ENCODE measurements at regions not wholly inside any gene's neighbourhood (a gene's known extent, or its start where the extent isn't known, plus 50 kb on each side); places are given as distances from the start of the nearest gene placed in this dataset.
"Not testable (repeated sequence)": the region's sequence is repeated elsewhere in the genome, so short reads cannot be mapped to it uniquely, and the experiment has no call there.

DNA sequence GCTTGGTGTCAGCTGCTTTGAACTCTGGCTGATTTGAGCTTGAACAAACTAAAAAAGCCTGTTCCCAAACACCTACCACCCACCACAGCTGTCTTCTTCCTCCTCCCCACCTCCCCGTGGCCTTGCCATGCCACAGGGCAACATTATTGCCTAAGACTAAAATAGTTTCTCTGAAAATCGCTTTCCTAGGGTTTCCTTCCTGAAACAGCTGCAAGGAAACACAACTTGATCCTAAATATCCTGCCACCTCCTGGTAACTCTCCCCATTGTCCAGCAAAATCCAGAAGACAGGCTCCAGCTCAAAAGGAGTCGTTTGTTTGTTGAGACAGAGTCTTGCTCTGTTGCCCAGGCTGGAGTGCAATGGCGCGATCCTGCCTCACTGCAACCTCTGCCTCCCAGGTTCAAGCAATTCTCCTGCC, 193.9 kb upstream of the TPM1 start:
- no peak for DNase-seq

DNA sequence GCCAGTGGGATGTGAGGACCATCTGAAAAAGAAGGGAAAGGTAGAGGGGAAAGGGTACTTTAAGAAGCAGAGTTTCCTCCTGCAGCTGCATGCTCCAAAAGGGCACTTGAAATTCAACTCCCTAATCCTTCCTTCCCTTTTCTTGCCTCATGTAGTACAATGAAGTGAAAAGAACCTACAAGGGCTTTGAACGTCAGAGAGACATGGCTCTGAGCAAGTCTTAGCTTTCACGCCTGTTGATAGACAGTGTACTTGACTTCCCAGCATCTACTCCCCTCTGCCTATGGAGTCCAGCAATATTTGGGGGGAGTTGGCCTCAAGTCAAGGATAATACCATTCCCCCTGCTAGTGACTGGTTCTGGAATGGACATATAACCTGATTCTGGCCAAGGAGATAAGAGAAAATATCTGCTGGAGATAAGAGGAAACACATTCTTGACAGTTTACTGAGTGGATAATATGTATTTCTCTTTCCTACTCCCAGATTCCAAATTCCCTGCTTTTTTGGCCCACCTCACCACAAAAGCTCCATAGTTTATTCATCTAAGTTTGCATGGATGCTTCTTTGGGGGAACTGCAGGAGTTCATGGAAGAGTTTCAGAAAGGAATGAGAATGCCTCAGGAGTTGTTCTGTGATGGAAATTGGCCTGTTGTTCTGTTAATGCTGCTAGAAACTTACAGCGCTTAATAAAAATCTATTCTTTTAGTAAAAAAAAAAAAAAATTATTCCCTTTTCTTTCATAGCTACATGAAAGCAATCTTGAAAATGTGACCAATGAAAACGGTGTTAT, 193.0 kb upstream of the TPM1 start:
- DNase-seq, result no peak

DNA sequence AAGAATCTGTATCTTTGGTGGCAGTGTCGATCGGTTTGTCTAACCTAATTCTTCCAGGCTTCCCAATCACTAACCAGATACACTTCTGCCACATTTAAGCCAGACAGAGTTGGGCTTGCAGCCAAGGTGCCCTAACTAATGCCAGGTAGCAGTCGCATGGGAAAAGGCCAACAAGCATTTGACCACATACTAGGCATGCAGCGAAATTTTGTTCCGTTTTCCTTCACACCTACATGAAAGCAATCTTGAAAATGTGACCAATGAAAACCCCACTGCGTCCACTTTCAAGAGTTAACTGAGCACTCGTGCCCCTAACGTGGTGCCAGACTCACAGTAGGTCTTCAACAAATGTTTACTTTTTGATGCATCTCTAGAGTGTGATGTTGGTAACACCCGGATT, 192.2 kb upstream of the TPM1 start:
- no peak for DNase-seq

DNA sequence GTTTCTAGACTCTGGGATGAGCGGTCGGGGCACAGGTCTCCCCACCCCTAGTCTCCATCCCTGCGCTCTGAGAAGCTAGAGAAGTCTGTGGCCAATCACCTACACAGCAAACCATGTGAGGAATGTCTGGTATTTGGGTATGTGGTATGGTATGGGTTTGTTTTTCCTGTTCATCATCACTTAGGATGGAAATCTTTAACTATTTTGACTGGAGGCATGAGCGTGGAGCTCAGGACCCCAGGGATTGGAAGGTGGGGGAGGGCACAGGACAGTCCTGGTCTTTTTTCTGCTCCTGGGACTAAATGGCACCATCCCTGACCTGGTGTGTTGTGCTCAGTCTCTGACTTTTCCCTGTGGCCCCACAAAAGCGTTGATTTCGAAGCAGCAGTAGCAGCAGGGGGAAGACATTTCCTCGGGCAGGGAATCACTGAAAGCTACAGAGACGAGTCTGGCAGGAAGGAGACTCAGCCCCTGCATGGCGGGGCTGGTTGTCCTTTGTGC, 191.7 kb upstream of the TPM1 start:
- DNase-seq, result no peak

DNA sequence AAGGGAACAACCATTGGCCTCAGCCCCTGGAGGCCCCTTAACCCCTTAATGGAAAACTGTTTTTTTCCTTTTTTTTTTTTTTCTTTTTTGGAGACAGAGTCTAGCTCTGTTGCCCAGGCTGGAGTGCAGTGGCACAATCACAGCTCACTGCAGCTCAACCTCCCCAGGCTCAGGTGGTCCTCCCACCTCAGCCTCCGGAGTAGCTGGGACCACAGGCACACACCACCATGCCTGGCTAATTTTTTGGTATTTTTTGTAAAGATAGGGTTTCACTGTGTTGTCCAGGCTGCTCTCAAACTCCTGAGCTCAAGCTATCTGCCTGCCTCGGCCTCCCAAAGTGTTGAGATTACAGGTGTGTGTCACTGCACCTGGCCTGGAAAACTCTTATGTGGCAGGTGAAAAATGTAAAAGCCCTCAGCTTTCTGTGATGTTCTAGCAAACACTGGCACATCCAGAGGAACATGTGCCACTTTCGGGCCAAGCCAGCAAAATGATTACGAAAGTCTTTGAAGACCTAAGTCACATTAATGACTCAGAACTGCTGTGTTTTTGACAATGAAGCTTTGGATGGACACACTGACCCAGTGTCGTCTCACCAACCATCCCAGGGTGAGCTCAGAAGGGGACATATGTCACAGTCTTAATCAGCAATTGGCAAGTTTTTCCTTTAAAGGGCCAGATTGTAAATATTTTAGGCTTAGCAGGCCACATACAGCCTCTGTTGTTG, 189.3 kb upstream of the TPM1 start:
- no peak for DNase-seq

DNA sequence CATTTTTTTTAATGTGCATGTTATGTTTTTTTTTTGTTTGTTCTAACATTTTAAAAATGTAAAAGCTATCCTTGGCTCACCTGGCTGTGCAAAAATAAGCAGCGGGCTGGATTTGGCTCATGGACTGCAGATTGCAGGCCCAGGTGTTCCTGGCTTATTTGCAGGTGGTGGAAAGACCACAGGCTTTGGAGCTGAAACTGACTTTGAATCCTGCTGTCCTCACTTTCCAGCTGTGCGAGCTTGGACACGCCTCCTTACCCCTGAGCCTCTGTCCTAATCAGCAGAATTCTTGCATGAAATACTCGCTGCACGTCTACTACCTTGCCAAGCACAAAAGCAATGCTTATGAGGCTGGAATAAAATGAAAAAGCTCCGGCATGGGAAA, 188.7 kb upstream of the TPM1 start:
- no peak for DNase-seq

DNA sequence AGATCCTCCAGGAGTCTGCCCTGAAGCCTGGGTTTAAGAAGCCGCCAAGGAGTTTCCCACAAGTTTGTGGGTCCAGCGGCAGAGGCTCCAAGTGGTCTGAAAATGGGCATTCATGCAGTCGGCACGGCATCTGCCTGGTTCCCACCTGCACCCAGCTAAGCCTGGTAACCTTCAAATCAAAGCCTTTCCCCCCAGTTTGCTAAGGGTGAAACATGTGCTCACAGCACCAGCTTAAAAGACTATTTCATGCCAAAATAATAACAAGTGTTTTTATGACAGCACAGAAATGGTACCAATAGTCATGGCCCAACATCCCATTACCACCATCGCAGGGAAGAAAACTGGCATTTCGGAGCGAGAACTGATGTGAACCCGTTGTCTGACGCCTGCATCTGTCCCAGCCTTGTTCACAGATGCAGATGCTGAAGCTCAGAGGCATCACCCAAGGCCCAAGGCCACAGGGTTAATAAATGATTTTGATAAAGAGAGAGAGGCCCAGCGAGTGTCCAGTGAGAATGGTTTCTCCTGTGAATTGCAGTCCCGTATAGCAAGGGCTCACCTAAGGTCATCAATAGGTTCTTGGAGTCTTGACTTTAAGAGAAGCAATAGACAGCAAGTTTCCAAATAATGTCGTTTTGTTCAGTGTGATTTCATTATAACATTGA, 188.0 kb upstream of the TPM1 start:
- DNase-seq, result no peak

DNA sequence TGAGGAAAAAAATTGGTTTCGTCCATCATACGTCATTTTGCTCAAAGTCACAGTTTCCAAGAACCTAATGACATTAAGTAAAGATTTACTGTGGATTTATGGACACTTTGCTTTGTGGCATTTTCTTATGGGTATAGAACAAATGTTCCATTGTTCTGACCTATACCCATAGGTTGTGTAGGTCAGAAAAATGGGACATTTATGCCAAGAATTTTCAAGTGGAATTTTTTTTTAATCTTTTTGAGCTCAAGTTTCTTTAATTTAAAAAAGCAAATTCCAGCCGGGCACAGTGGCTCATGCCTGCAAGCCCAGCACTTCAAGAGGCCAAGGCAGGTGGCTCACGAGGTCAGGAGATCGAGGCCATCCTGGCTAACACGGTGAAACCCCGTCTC, 187.5 kb upstream of the TPM1 start:
- DNase-seq, result no peak

DNA sequence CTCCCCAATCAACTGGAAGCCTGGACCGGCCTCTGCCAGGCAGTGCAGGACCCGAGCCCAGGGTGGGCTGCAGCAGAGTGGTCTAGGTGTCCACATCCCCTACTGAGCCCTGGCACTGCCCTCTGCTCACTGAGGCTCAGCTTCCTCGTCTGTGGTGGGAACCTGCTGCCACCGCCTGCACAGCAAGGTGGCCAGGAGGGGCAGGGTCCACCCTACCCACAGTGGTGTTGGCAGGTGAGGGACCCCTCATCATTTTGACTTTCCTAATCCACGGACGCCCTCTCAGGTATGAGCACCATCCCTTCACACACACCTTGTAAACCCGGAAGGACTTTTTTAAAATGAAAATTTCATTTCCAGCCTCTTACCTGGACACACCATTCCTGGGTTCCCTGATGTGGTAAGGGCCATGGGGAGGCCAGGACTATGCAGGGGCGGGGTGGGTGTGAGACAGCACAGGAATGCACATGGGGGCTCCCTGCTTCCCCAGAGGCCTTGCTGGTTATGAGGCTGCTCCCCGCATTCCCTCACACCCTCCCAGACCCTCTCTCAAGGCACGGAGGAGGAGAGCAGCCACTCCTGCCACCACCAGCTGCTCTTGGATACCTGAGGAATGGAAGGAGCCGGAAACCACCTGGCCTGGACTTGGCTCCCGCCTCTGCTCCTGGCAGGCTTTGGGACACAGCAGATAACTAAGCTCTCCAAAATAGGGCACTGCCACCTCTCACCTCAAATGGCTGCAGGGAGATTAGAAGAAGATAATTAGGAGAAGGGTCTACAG, 185.9 kb upstream of the TPM1 start:
- DNase-seq, result no peak

DNA sequence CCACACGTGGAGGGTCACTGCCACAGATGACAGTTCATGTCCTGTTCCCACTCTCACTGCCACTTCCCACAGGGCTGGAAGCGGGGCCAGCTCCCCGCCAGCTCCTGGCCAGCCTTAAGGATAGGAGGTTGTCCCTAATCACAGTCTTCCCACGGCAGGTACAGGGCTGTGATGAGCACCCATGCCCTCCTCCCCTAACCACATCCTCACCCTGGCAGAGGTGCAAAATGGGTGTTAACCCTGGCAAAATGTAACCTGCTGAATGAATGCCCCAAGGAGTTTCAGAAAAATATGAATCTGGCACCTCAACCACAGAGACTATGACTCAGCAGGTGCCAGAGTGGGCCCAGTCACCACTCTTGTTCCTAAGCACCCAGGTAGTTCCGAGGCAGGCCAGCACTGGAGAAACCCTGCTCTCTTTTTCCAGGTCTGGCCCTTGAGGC, 185.1 kb upstream of the TPM1 start:
- no peak for DNase-seq

DNA sequence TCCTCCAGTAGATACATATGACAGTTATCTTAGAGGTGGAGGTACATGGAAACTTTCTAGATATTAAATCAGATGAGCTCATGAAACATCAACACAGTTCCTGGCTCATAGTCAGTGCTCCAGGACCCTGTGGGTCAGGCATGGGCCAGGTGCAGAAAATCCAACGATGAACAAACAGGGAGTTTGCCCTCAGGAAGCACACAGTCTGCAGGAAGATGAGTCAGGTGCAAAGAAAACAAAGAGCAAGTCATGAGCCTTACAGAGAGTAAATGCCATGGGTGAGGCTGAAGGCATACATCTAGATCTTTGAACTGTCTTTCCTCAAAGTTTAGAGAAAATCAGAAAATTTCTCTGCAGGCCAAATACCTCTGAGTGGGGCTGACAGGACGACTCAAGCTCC, 184.2 kb upstream of the TPM1 start:
- DNase-seq, result no peak

DNA sequence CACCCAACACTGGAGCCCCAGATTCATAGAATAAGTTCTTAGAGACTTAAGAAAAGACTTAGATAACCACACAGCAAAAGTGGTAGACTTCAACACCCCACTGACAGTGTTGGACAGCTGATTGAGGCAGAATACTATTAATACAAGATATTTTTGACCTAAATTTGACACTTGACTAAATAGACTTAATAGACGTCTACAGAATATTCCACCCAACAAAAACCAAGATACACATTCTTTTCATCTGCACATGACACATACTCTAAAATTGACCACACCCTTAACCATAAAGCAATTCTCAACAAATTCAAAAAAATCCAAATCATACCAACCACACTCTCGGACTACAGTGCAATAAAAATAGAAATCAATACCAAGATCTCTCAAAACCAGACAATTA, 179.8 kb upstream of the TPM1 start:
- DNase-seq, result no peak

DNA sequence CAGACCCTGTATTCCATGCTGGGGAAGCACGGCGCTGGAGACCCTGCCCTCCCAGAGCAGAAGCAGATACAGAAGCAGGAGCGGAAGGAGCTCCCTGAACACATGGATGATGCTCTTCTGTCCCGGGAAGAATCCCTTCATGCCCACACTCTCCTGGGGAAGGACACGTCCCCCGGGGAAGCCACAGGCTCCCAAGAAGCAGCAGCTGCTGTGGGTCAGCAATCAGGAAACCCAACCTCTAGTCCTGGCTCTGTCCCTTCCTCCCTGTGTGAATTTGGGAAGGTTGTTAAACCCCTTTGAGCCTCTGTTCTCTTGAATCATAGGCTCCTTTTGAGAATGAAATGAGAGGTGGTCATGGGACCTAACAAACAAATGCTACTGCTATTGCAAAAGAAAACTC, 176.2 kb upstream of the TPM1 start:
- DNase-seq, result no peak

DNA sequence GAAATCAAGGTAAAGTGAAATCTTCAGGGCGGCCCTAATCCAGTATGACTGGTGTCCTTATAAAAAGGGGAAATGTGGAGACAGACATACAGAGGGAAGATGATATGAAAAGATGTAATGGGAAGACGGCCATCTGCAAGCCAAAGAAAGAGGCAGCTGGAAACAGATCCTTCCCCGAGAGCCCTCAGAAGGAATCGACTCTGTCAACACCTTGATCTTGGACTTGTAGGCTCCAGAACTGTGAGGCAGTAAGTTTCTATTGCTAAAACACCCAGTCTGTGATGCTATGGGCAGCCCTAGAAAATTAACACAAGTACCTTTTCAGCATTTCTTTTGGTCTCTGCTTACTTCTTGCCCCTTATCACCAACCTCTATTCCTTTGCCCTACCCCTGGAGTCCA, 174.7 kb upstream of the TPM1 start:
- DNase-seq, result no peak

DNA sequence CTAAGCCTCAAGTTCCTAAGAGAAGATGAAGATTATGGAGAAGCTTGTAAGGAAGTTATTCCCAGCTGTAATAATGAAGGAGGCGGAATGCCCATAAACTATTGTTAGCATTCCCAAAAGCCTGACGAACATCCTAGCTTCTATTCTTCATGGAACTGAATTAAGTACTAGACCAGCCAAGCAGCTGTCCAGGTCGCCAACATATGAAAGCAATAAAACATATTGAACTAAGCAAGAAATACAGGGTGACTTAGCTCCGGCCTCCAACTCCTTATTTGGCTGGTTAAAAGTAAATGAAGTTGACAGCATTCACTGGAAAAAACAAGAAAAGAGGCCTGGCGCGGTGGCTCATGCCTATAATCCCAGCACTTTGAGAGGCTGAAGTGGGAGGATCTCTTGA, 174.0 kb upstream of the TPM1 start:
- DNase-seq, result no peak

DNA sequence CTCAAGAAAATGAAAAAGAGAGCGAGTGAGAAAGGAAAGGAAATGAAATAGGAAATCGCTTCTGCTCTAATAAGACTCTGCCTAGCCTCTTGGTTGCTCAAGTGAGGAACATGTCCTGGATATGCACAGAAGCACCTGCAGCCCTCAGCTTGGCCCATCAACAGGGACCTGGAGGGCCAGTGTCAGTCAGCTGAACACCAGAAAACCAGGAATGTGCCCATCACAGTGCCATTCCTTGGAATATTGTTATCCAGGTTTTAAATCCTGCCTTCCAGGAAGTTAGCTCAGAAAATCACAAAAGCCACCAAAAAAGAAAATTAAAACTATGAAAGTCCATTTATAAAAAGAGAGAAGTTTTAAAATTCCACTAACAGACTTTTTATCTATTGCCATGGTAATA, 173.4 kb upstream of the TPM1 start:
- no peak for DNase-seq

DNA sequence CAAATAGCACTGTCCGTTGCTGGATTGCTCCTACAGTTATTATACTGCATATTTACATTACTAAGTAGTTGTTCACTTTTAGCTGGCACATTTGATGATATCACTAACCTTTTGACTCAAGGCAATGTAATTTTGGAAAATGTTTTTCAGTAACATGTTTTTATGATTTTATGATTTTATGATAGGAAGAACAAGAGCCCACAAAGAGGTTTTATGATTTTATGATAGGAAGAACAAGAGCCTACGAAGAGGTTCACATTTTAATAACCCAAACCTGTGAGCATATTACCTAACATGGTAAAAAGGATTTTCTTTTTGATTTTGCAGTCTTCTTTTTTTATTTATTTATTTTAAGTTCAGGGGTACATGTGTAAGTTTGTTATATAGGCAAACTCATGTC, 172.3 kb upstream of the TPM1 start:
- no peak for DNase-seq

DNA sequence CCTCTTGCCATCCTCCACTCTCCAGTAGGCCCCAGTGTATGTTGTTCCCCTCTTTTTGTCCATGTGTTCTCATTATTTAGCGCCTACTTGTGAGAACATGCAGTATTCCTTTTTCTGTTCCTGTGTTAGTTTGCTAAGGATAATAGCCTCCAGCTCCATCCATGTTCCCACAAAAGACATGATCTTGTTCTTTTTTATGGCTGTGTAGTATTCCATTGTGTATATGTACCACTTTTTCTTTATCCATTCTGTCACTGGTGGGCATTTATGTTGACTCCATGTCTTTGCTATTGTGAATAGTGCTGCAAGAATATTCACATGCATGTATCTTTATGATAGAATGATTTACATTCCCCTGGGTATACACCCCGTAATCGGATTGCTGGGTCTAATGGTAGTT, 171.8 kb upstream of the TPM1 start:
- not testable (repeated sequence) for DNase-seq

DNA sequence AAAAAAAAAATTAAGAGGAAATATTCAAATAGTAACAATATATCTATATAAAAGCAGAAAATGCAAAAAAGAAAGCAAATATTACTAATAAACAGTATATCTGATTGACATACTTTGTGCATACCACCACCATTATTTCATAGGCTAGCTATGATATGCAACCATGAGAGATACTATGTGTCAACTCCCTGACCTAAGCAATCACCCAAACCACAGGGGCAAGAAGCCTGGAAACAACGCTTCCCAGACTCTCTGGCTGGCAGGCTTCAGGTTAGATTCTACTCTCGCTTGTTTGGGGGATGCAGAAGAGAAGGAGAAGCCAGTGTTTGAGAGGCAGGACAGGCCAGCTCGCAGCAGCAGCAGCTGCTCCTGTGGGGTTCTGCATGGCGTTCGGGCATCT, 169.3 kb upstream of the TPM1 start:
- no peak for DNase-seq

DNA sequence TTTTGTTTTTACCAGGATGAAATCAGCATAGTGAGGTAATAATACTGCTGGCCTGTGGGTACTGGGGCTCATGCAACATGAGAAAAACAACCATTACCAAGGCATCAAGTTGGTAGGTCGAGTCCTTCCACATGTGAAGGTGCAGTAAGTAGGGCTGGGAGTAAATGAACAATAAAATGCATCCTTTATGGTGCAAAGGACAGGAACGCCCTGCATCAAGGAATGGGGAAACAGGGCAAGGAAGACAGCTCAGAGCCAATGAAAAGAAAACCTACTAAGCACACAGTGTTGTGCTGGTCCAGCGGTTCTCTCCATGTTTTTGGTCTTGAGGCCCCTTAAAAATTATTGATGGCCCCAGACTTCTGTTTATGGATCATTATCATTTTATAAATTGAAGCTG, 168.5 kb upstream of the TPM1 start:
- DNase-seq, result no peak

DNA sequence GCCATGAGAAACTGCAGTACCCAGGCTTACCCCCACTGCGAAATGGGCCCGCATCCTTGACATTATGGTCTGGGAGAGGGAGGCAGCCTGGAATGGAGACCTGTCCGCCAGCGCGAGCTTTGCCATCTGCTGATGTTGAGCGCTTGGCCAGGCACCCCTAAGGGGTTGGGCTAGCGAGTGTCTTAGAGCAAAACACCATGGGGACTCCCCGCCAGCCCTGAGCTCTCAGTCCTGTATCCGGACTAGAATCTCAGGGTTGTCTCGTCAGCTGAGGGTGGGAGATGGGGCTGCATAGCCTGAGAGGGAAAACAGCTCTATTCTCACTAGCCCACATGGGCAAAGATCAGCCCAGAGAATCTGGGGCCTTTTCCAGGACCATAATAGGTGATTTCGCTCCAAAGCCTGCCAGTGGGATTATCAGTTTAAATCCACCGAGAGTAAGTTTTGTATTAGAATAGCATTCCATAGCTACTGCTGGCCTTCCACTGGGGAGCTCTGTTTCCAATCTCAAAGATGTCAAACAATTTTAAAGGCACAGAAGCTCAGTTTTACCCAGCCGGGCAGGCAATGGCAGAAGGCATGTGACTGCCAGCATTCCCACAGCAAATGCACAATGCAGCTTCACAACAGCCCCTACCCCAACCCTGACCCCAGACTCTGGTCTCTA, 167.5 kb upstream of the TPM1 start:
- DNase-seq, result no peak

DNA sequence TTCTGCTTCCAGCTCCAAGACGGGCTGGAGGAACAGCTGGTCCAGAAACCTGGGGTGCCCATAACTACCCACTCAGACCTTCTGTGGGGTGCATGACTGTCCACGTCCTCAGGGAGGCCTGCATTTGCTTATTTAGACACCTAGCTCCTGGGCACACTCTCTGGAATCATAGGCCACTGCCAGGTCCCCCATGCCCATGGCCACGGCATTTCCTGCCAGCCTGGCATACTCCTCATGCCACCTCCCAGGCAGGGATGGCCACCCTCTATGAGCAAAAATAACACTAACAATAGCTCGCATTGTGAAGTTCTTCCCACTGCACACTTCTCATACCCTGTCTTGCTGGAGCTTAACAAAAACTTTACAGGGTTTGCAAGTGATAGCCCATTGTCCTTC, 166.9 kb upstream of the TPM1 start:
- no peak for DNase-seq

Measured in activated naive CD4-positive, alpha-beta T cell (primary cell).